ENCODE measurements at regions not wholly inside any gene's neighbourhood (a gene's known extent, or its start where the extent isn't known, plus 50 kb on each side); places are given as distances from the start of the nearest gene placed in this dataset.

GRCh38 chr16:54503011-54503855 is 216.6 kb upstream of the IRX3 start:
- Histone ChIP-seq H3K9me3 (peaks cover 0 to 9% (median 0%) of the 10 kb centered on the region in 3 donors), H3K4me1 (no peaks in the 10 kb centered on the region), H3K4me3 (no peak overlapping the region), H3K36me3 (no peaks in the 10 kb centered on the region), H3K27me3 (peaks cover 0 to 40% (median 0%) of the 10 kb centered on the region in 4 donors), H3K27ac (no peak overlapping the region)
- no peak for DNase-seq
- TF ChIP-seq, protein P1, sequence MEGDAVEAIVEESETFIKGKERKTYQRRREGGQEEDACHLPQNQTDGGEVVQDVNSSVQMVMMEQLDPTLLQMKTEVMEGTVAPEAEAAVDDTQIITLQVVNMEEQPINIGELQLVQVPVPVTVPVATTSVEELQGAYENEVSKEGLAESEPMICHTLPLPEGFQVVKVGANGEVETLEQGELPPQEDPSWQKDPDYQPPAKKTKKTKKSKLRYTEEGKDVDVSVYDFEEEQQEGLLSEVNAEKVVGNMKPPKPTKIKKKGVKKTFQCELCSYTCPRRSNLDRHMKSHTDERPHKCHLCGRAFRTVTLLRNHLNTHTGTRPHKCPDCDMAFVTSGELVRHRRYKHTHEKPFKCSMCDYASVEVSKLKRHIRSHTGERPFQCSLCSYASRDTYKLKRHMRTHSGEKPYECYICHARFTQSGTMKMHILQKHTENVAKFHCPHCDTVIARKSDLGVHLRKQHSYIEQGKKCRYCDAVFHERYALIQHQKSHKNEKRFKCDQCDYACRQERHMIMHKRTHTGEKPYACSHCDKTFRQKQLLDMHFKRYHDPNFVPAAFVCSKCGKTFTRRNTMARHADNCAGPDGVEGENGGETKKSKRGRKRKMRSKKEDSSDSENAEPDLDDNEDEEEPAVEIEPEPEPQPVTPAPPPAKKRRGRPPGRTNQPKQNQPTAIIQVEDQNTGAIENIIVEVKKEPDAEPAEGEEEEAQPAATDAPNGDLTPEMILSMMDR (IDR thresholded peaks at IDR 0.05) = no peak
- no peak for TF ChIP-seq POLR2A (IDR thresholded peaks at IDR 0.05)
- 60 to 61% methylated on average over 9 of the region's 9 CpGs for WGBS, 2 donors
- intact Hi-C loops (cut with DNase I) = no loop called here

- TF ChIP-seq, protein P1 (IDR thresholded peaks at IDR 0.05) = no peak
- TF ChIP-seq POLR2A (IDR thresholded peaks at IDR 0.05) = no peak
- Histone ChIP-seq H3K4me1 (no peaks in the 10 kb centered on the region), H3K4me3 (no peak overlapping the region), H3K27me3 (peaks cover 0 to 27% (median 0%) of the 10 kb centered on the region in 4 donors), H3K9me3 (peaks cover 0 to 16% (median 0%) of the 10 kb centered on the region in 3 donors), H3K27ac (no peak overlapping the region), H3K36me3 (no peaks in the 10 kb centered on the region)
- intact Hi-C loops (cut with DNase I) = no loop called here
- DNase-seq = no peak
- 72 to 78% methylated on average over 1 of the region's 1 CpG for WGBS, 2 donors
Measured at GRCh38 chr16:54501797-54502196, 215.2 kb upstream of the IRX3 start.

- Histone ChIP-seq H3K27ac (no peak overlapping the region), H3K4me3 (no peak overlapping the region), H3K27me3 (peaks cover 0 to 3% (median 0%) of the 10 kb centered on the region in 4 donors), H3K36me3 (no peaks in the 10 kb centered on the region), H3K4me1 (no peaks in the 10 kb centered on the region), H3K9me3 (peaks cover 0 to 11% (median 0%) of the 10 kb centered on the region in 3 donors)
- intact Hi-C loops (cut with DNase I) = no loop called here
- no peak for DNase-seq
- TF ChIP-seq, protein P1 (IDR thresholded peaks at IDR 0.05) = no peak
- TF ChIP-seq POLR2A (IDR thresholded peaks at IDR 0.05) = no peak
- 82 to 86% methylated on average over 3 of the region's 3 CpGs for WGBS, 2 donors
Measured at GRCh38 chr16:54493594-54493993, 207.0 kb upstream of the IRX3 start.

DNA sequence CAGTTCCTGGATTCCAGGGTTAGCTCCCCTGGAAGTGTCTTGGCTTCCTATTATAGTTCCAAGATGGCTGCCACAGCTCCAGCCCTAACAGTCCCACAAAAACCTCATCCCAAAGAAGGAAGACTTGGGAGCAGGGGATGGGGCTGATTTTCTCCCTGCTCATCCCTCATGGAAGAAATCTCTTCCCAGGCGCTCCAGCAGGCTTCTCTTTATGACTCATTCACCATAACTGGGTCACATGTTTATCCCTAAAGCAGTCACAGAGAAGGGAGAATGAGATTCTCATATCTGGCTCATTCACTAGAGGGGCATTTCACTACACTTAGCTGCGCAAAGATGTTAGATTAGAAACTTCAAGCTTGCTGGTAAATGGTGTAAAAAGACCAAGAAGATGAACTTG is 206.5 kb upstream of the IRX3 start:
- H3K27me3 ChIP-seq = peaks cover 0 to 3% (median 0%) of the 10 kb centered on the region in 4 donors
- H3K4me1 ChIP-seq = no peaks in the 10 kb centered on the region
- WGBS, 2 donors = 55 to 80% methylated on average over 2 of the region's 2 CpGs
- peaks cover 0 to 5% (median 0%) of the 10 kb centered on the region in 3 donors for H3K9me3 ChIP-seq
- H3K36me3 ChIP-seq = no peaks in the 10 kb centered on the region
- H3K4me3 ChIP-seq = no peak overlapping the region
- intact Hi-C loops (cut with DNase I) = no loop called here
- no peak for TF ChIP-seq POLR2A (IDR thresholded peaks at IDR 0.05)
- TF ChIP-seq, protein P1 (IDR thresholded peaks at IDR 0.05) = no peak
- DNase-seq = no peak
- H3K27ac ChIP-seq = no peak overlapping the region

GRCh38 chr16:54490112-54490488 is 203.5 kb upstream of the IRX3 start:
- WGBS, 2 donors = 69 to 77% methylated on average over 2 of the region's 2 CpGs

More at GRCh38 chr16:54490112-54490488, 203.5 kb upstream of the IRX3 start:
- DNase-seq = no peak
- TF ChIP-seq, protein P1 (IDR thresholded peaks at IDR 0.05) = no peak
- no peak for TF ChIP-seq POLR2A (IDR thresholded peaks at IDR 0.05)
- Histone ChIP-seq H3K9me3 (no peaks in the 10 kb centered on the region), H3K36me3 (no peaks in the 10 kb centered on the region), H3K4me3 (no peak overlapping the region), H3K27me3 (peaks cover 0 to 3% (median 0%) of the 10 kb centered on the region in 4 donors), H3K4me1 (no peaks in the 10 kb centered on the region), H3K27ac (no peak overlapping the region)
- intact Hi-C loops (cut with DNase I) = no loop called here
